Ascending aorta (tissue), 2 donors: ENCODE measurements at regions not wholly inside any gene's neighbourhood (a gene's known extent, or its start where the extent isn't known, plus 50 kb on each side); places are given as distances from the start of the nearest gene placed in this dataset.

Experiments used
- DNase-seq, 2 donors: peaks; one replicate each; pipeline ENCODE4 v3.0.0-alpha.2; 2019; ENCODE audit warnings: low spot score in 2 of 2
- H3K27ac ChIP-seq, 2 donors: fragments of 200-600 bp; sonication (generic); one replicate each; pipeline ENCODE4 v1.5.1; 2016 to 2017; ENCODE audit warnings: mild to moderate bottlenecking in 1 of 2
- H3K27me3 ChIP-seq: fragments of 200-600 bp; sonication (generic); one replicate; pipeline ENCODE4 v1.5.1; 2017
- H3K36me3 ChIP-seq, 2 donors: fragments of 200-600 bp; sonication (generic); one replicate each; pipeline ENCODE4 v1.5.1; 2016
- H3K4me1 ChIP-seq, 2 donors: fragments of 200-600 bp; sonication (generic); one replicate each; pipeline ENCODE4 v1.5.1; 2016 to 2017; ENCODE audit warnings: mild to moderate bottlenecking in 1 of 2
- H3K4me3 ChIP-seq, 2 donors: fragments of 200-600 bp; sonication (generic); one replicate each; pipeline ENCODE4 v1.5.1; 2016 to 2017; ENCODE audit warnings: mild to moderate bottlenecking in 1 of 2
- H3K9me3 ChIP-seq, 2 donors: fragments of 200-600 bp; sonication (generic); one replicate each; pipeline ENCODE4 v1.5.1; 2016
- CTCF ChIP-seq, 3 experiments: fragments of 200-600 bp in 2 of 3; fragments of 450-650 bp in 1 of 3; sonication (generic) in 2 of 3; IDR thresholded peaks; one replicate each; pipeline ENCODE4 v1.5.1; 2016 to 2019; ENCODE audit warnings: antibody characterized with exemption in 3 of 3, mild to moderate bottlenecking in 1 of 3, moderate library complexity in 1 of 3
- intact Hi-C: fragments of 100-400 bp; cut with DNase I; formaldehyde crosslinking; loops from one replicate; pipeline ENCODE4 v1.15.1; 2023

- Histone ChIP-seq H3K4me3 (no peak overlapping the region), H3K27ac (no peak overlapping the region), H3K9me3 (no peaks in the 10 kb centered on the region), H3K4me1 (no peaks in the 10 kb centered on the region), H3K27me3 (no peaks in the 10 kb centered on the region), H3K36me3 (no peaks in the 10 kb centered on the region)
- intact Hi-C loops = no loop called here
- DNase-seq = no peak
- TF ChIP-seq CTCF (IDR thresholded peaks at IDR 0.05) = no peak
Measured at GRCh38 chr2:236449167-236449761, 120.4 kb upstream of the ACKR3 start.

GRCh38 chr2:236452238-236452637, 117.4 kb upstream of the ACKR3 start:
- H3K27ac ChIP-seq = no peak overlapping the region
- H3K27me3 ChIP-seq = no peaks in the 10 kb centered on the region
- no peak for DNase-seq
- intact Hi-C loops = no loop called here
- no peaks in the 10 kb centered on the region for H3K9me3 ChIP-seq
- no peaks in the 10 kb centered on the region for H3K4me1 ChIP-seq
- no peak overlapping the region for H3K4me3 ChIP-seq
- no peak for TF ChIP-seq CTCF (IDR thresholded peaks at IDR 0.05)
- H3K36me3 ChIP-seq = no peaks in the 10 kb centered on the region

- TF ChIP-seq CTCF (IDR thresholded peaks at IDR 0.05) = no peak
Measured at GRCh38 chr2:236454076-236454475, 115.5 kb upstream of the ACKR3 start.

GRCh38 chr2:236459393-236459792, 110.2 kb upstream of the ACKR3 start:
- no peak overlapping the region for H3K27ac ChIP-seq
- H3K9me3 ChIP-seq = no peaks in the 10 kb centered on the region
- TF ChIP-seq CTCF (IDR thresholded peaks at IDR 0.05) = no peak
- H3K27me3 ChIP-seq = no peaks in the 10 kb centered on the region
- no peaks in the 10 kb centered on the region for H3K4me1 ChIP-seq
- H3K36me3 ChIP-seq = no peaks in the 10 kb centered on the region
- no peak overlapping the region for H3K4me3 ChIP-seq
- DNase-seq = no peak
- intact Hi-C loops = no loop called here

More at GRCh38 chr2:236454076-236454475, 115.5 kb upstream of the ACKR3 start:
- no peaks in the 10 kb centered on the region for H3K36me3 ChIP-seq
- intact Hi-C loops = no loop called here
- H3K27me3 ChIP-seq = no peaks in the 10 kb centered on the region
- no peaks in the 10 kb centered on the region for H3K9me3 ChIP-seq
- no peak for DNase-seq
- no peaks in the 10 kb centered on the region for H3K4me1 ChIP-seq
- no peak overlapping the region for H3K4me3 ChIP-seq
- H3K27ac ChIP-seq = no peak overlapping the region

GRCh38 chr2:236464140-236464539, 105.5 kb upstream of the ACKR3 start:
- TF ChIP-seq CTCF (IDR thresholded peaks at IDR 0.05) = no peak
- no peaks in the 10 kb centered on the region for H3K27me3 ChIP-seq
- H3K4me3 ChIP-seq = no peak overlapping the region
- no peak overlapping the region for H3K27ac ChIP-seq
- H3K4me1 ChIP-seq = no peaks in the 10 kb centered on the region
- peaks cover 0 to 5% of the 10 kb centered on the region in 2 donors for H3K9me3 ChIP-seq
- intact Hi-C loops = no loop called here
- no peaks in the 10 kb centered on the region for H3K36me3 ChIP-seq
- no peak for DNase-seq
